GM19397 (cell line): ENCODE measurements at regions not wholly inside any gene's neighbourhood (a gene's known extent, or its start where the extent isn't known, plus 50 kb on each side); places are given as distances from the start of the nearest gene placed in this dataset.
"Not testable (repeated sequence)": the region's sequence is repeated elsewhere in the genome, so short reads cannot be mapped to it uniquely, and the experiment has no call there.

Source experiments
- ATAC-seq: cut with Tn5 transposase; IDR thresholded peaks from one replicate; pipeline ENCODE4 v1.9.1; 2021; ENCODE audit warnings: mild to moderate bottlenecking, moderate library complexity; ENCODE audit not compliant: unreplicated experiment

- ATAC-seq, result no peak
Measured at GRCh38 chr4:181051931-181052330, 1191.3 kb upstream of the TENM3 start.

GRCh38 chr4:181061787-181062186, 1181.4 kb upstream of the TENM3 start:
- no peak for ATAC-seq

GRCh38 chr4:181063212-181063611, 1180.0 kb upstream of the TENM3 start:
- no peak for ATAC-seq

GRCh38 chr4:181077341-181077740, 1165.9 kb upstream of the TENM3 start:
- ATAC-seq, result no peak

GRCh38 chr4:181078196-181078595, 1165.0 kb upstream of the TENM3 start:
- no peak for ATAC-seq

GRCh38 chr4:181083757-181084361, 1159.3 kb upstream of the TENM3 start:
- no peak for ATAC-seq

- no peak for ATAC-seq
Measured at GRCh38 chr4:181085557-181085956, 1157.6 kb upstream of the TENM3 start.

- ATAC-seq, result no peak
Measured at GRCh38 chr4:181105487-181105886, 1137.7 kb upstream of the TENM3 start.

GRCh38 chr4:181106398-181106797, 1136.8 kb upstream of the TENM3 start:
- no peak for ATAC-seq

- no peak for ATAC-seq
Measured at GRCh38 chr4:181108237-181108636, 1135.0 kb upstream of the TENM3 start.

- ATAC-seq, result no peak
Measured at GRCh38 chr4:181119186-181119585, 1124.0 kb upstream of the TENM3 start.

- ATAC-seq, result no peak
Measured at GRCh38 chr4:181121733-181122132, 1121.5 kb upstream of the TENM3 start.

- ATAC-seq, result no peak
Measured at GRCh38 chr4:181127171-181127570, 1116.0 kb upstream of the TENM3 start.

- ATAC-seq, result not testable (repeated sequence)
Measured at GRCh38 chr4:181130317-181130716, 1112.9 kb upstream of the TENM3 start.

GRCh38 chr4:181137351-181137750, 1105.9 kb upstream of the TENM3 start:
- ATAC-seq, result no peak

GRCh38 chr4:181138116-181138515, 1105.1 kb upstream of the TENM3 start:
- ATAC-seq, result no peak

GRCh38 chr4:181140037-181140603, 1103.1 kb upstream of the TENM3 start:
- ATAC-seq, result no peak

- ATAC-seq, result peak; percentile 89
Measured at GRCh38 chr4:181143250-181143854, 1099.8 kb upstream of the TENM3 start.

GRCh38 chr4:181146051-181146450, 1097.2 kb upstream of the TENM3 start:
- ATAC-seq, result no peak

GRCh38 chr4:181147416-181147951, 1095.7 kb upstream of the TENM3 start:
- no peak for ATAC-seq

GRCh38 chr4:181148470-181148869, 1094.7 kb upstream of the TENM3 start:
- no peak for ATAC-seq

- ATAC-seq, result no peak
Measured at GRCh38 chr4:181150191-181150590, 1093.0 kb upstream of the TENM3 start.
